ENCODE measurements at regions not wholly inside any gene's neighbourhood (a gene's known extent, or its start where the extent isn't known, plus 50 kb on each side); places are given as distances from the start of the nearest gene placed in this dataset.

GRCh38 chr2:167383610-167384194 is 495.4 kb downstream of the XIRP2 start:
- TF ChIP-seq CTCF (IDR thresholded peaks at IDR 0.05): no peak
- TF ChIP-seq POLR2A (IDR thresholded peaks at IDR 0.05): no peak

All from lower leg skin (tissue), 3 donors.